ENCODE measurements at regions not wholly inside any gene's neighbourhood (a gene's known extent, or its start where the extent isn't known, plus 50 kb on each side); places are given as distances from the start of the nearest gene placed in this dataset.

- DNase-seq (ENCODE audit: low read depth, low spot score) (no peak), FAIRE-seq (no peak)
- Histone ChIP-seq H3K9me3 (ENCODE audit: control insufficient read depth, low read depth, low read length) (no peaks in the 10 kb centered on the region), H3K36me3 (ENCODE audit: control insufficient read depth in 2 of 2, extremely low read depth in 1 of 2, insufficient read depth in 2 of 2, low read length in 2 of 2) (no peaks in the 10 kb centered on the region), H3K27ac (ENCODE audit: control insufficient read depth, insufficient read depth, low read length) (no peak overlapping the region), H3K9me1 (ENCODE audit: control insufficient read depth, extremely low read depth, insufficient read depth, low read length) (no peaks in the 10 kb centered on the region), H3K4me3 (ENCODE audit: control insufficient read depth in 2 of 3, extremely low read depth in 1 of 3, insufficient read depth in 2 of 3, low read depth in 1 of 3, low read length in 3 of 3) (no peak overlapping the region), H3K27me3 (ENCODE audit: control insufficient read depth, extremely low read depth, insufficient read depth, low read length) (no peaks in the 10 kb centered on the region), H3K4me1 (ENCODE audit: control insufficient read depth, extremely low read depth, insufficient read depth, low read length) (no peaks in the 10 kb centered on the region), H3K4me2 (ENCODE audit: control insufficient read depth, extremely low read depth, insufficient read depth, low read depth, low read length) (no peak overlapping the region), H2AFZ (ENCODE audit: control insufficient read depth, low read length) (no peak overlapping the region), H3K9ac (ENCODE audit: control insufficient read depth, extremely low read depth, insufficient read depth, low read length) (no peak overlapping the region), H3K79me2 (ENCODE audit: control insufficient read depth, insufficient read depth, low read length) (no peaks in the 10 kb centered on the region), H4K20me1 (ENCODE audit: control insufficient read depth, extremely low read depth, insufficient read depth, low read length) (no peaks in the 10 kb centered on the region)
- TF ChIP-seq, protein P1, sequence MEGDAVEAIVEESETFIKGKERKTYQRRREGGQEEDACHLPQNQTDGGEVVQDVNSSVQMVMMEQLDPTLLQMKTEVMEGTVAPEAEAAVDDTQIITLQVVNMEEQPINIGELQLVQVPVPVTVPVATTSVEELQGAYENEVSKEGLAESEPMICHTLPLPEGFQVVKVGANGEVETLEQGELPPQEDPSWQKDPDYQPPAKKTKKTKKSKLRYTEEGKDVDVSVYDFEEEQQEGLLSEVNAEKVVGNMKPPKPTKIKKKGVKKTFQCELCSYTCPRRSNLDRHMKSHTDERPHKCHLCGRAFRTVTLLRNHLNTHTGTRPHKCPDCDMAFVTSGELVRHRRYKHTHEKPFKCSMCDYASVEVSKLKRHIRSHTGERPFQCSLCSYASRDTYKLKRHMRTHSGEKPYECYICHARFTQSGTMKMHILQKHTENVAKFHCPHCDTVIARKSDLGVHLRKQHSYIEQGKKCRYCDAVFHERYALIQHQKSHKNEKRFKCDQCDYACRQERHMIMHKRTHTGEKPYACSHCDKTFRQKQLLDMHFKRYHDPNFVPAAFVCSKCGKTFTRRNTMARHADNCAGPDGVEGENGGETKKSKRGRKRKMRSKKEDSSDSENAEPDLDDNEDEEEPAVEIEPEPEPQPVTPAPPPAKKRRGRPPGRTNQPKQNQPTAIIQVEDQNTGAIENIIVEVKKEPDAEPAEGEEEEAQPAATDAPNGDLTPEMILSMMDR (optimal IDR thresholded peaks at IDR 0.05 in 1 of 3, IDR thresholded peaks at IDR 0.05 in 1 of 3, conservative IDR thresholded peaks at IDR 0.05 in 1 of 3; ENCODE audit: extremely low read depth in 1 of 3, insufficient read depth in 2 of 3, low read length in 3 of 3), result no peak
- dilution Hi-C loops (cut with MboI; ENCODE audit: extremely low pct_ligation_motif_present, low sequenced_read_pairs), result no loop called here
These were observed 258.0 kb upstream of the MYOCD start for GRCh38 chr17:12407495-12408252.

- no peak for FAIRE-seq
- no peak overlapping the region for H3K4me3 ChIP-seq (ENCODE audit: control insufficient read depth in 2 of 3, extremely low read depth in 1 of 3, insufficient read depth in 2 of 3, low read depth in 1 of 3, low read length in 3 of 3)
- no peak for TF ChIP-seq EZH2 (IDR thresholded peaks at IDR 0.05; ENCODE audit: low read length)
- TF ChIP-seq, protein P1 (optimal IDR thresholded peaks at IDR 0.05 in 1 of 3, IDR thresholded peaks at IDR 0.05 in 1 of 3, conservative IDR thresholded peaks at IDR 0.05 in 1 of 3; ENCODE audit: extremely low read depth in 1 of 3, insufficient read depth in 2 of 3, low read length in 3 of 3), result no peak
- H3K4me2 ChIP-seq (ENCODE audit: control insufficient read depth, extremely low read depth, insufficient read depth, low read depth, low read length), result no peak overlapping the region
- no peak overlapping the region for H3K9ac ChIP-seq (ENCODE audit: control insufficient read depth, extremely low read depth, insufficient read depth, low read length)
- no peaks in the 10 kb centered on the region for H3K9me3 ChIP-seq (ENCODE audit: control insufficient read depth, low read depth, low read length)
- H2AFZ ChIP-seq (ENCODE audit: control insufficient read depth, low read length), result no peak overlapping the region
- no peaks in the 10 kb centered on the region for H3K4me1 ChIP-seq (ENCODE audit: control insufficient read depth, extremely low read depth, insufficient read depth, low read length)
- no peaks in the 10 kb centered on the region for H3K79me2 ChIP-seq (ENCODE audit: control insufficient read depth, insufficient read depth, low read length)
- DNase-seq (ENCODE audit: low read depth, low spot score), result no peak
- H3K36me3 ChIP-seq (ENCODE audit: control insufficient read depth in 2 of 2, extremely low read depth in 1 of 2, insufficient read depth in 2 of 2, low read length in 2 of 2), result no peaks in the 10 kb centered on the region
- no peaks in the 10 kb centered on the region for H4K20me1 ChIP-seq (ENCODE audit: control insufficient read depth, extremely low read depth, insufficient read depth, low read length)
- H3K27me3 ChIP-seq (ENCODE audit: control insufficient read depth, extremely low read depth, insufficient read depth, low read length), result no peaks in the 10 kb centered on the region
- H3K9me1 ChIP-seq (ENCODE audit: control insufficient read depth, extremely low read depth, insufficient read depth, low read length), result no peaks in the 10 kb centered on the region
- H3K27ac ChIP-seq (ENCODE audit: control insufficient read depth, insufficient read depth, low read length), result no peak overlapping the region
- dilution Hi-C loops (cut with MboI; ENCODE audit: extremely low pct_ligation_motif_present, low sequenced_read_pairs), result no loop called here
These were observed 256.6 kb upstream of the MYOCD start for GRCh38 chr17:12409082-12409481.
